Osteocyte (in vitro differentiated cells): ENCODE measurements at regions not wholly inside any gene's neighbourhood (a gene's known extent, or its start where the extent isn't known, plus 50 kb on each side); places are given as distances from the start of the nearest gene placed in this dataset.
A peak's percentile ranks its signal among the peaks of the same experiment; 100 is the strongest.

Experiments used
- DNase-seq: peaks from one replicate; pipeline ENCODE4 v3.0.0; 2021; ENCODE audit warnings: mixed read lengths; ENCODE audit not compliant: unreplicated experiment; ENCODE audit errors: extremely low spot score
- H3K27ac Mint-ChIP-seq: one replicate; pipeline ENCODE4 v1.8.0; 2021; ENCODE audit warnings: mild to moderate bottlenecking, mixed read lengths; ENCODE audit not compliant: unreplicated experiment
- H3K27me3 Mint-ChIP-seq: one replicate; pipeline ENCODE4 v1.8.0; 2021; ENCODE audit warnings: mixed read lengths; ENCODE audit not compliant: unreplicated experiment
- H3K36me3 Mint-ChIP-seq: one replicate; pipeline ENCODE4 v1.8.0; 2021; ENCODE audit warnings: mixed read lengths; ENCODE audit not compliant: unreplicated experiment
- H3K4me1 Mint-ChIP-seq: one replicate; pipeline ENCODE4 v1.8.0; 2021; ENCODE audit warnings: mixed read lengths; ENCODE audit not compliant: unreplicated experiment
- H3K4me3 Mint-ChIP-seq: one replicate; pipeline ENCODE4 v1.8.0; 2021; ENCODE audit warnings: mild to moderate bottlenecking, moderate library complexity, mixed read lengths; ENCODE audit not compliant: unreplicated experiment
- H3K9me3 Mint-ChIP-seq: one replicate; pipeline ENCODE4 v1.8.0; 2021; ENCODE audit warnings: mixed read lengths; ENCODE audit not compliant: unreplicated experiment
- TF ChIP-seq, protein P1 (sequence below): fragments of 200-600 bp; sonication (generic); IDR thresholded peaks from 2 replicates; pipeline ENCODE4 v1.5.0; 2021; ENCODE audit warnings: antibody characterized with exemption, mild to moderate bottlenecking, moderate library complexity

DNA sequence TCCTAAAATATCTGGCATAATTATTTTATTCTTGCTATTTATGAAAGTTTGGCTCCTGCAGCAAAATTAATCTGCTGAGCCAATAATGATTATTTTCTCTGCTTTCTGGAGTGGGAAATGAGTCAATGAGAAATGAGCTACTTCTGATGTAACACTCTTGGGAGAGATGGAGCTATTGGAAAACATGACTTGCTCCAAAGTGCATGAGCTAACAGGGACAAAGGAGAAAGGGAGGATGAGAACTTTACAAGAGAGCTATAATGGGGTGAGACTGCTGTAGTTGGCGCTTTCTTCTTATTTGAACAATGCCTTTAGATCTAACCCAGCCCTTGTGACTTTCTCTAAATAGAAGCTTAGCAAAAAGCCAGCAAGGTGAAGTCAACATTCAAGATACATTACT is 615.1 kb downstream of the ANKRD50 start:
- TF ChIP-seq, protein P1, sequence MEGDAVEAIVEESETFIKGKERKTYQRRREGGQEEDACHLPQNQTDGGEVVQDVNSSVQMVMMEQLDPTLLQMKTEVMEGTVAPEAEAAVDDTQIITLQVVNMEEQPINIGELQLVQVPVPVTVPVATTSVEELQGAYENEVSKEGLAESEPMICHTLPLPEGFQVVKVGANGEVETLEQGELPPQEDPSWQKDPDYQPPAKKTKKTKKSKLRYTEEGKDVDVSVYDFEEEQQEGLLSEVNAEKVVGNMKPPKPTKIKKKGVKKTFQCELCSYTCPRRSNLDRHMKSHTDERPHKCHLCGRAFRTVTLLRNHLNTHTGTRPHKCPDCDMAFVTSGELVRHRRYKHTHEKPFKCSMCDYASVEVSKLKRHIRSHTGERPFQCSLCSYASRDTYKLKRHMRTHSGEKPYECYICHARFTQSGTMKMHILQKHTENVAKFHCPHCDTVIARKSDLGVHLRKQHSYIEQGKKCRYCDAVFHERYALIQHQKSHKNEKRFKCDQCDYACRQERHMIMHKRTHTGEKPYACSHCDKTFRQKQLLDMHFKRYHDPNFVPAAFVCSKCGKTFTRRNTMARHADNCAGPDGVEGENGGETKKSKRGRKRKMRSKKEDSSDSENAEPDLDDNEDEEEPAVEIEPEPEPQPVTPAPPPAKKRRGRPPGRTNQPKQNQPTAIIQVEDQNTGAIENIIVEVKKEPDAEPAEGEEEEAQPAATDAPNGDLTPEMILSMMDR, result no peak
- no peak for DNase-seq

DNA sequence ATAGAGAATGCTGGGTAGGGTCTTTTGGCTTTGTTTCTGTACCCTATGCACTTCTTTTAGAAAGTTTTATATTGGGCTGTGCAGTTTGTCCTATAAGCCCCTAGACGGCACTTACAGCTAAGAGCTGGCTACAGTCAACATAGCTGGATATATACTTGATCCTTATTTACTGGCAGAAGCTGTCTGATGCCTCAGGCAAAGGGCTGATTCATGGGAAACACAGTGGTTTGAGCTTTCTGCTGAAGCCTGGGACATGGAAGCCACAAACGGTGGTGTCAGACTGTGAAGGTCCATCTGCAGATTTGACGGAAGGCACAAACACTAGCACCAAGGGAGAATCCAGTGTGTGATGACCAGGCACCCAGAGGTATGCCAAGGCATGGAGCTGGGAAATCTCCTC is 608.4 kb downstream of the ANKRD50 start:
- DNase-seq, result no peak
- Mint-ChIP-seq H3K27ac (no peak overlapping the region), H3K4me1 (no peaks in the 10 kb centered on the region), H3K4me3 (no peak overlapping the region), H3K36me3 (peaks cover 8% of the 10 kb centered on the region), H3K9me3 (peaks cover 24% of the 10 kb centered on the region), H3K27me3 (no peaks in the 10 kb centered on the region)
- TF ChIP-seq, protein P1, result no peak

More for the DNA sequence above, 615.1 kb downstream of the ANKRD50 start:
- Mint-ChIP-seq H3K4me1 (no peaks in the 10 kb centered on the region), H3K9me3 (peaks cover 25% of the 10 kb centered on the region), H3K27me3 (no peaks in the 10 kb centered on the region), H3K4me3 (no peak overlapping the region), H3K27ac (no peak overlapping the region), H3K36me3 (no peaks in the 10 kb centered on the region)

GRCh38 chr4:124104628-124105027 is 607.9 kb downstream of the ANKRD50 start:
- no peaks in the 10 kb centered on the region for H3K27me3 Mint-ChIP-seq
- H3K9me3 Mint-ChIP-seq, result peaks cover 24% of the 10 kb centered on the region
- H3K27ac Mint-ChIP-seq, result no peak overlapping the region

DNA sequence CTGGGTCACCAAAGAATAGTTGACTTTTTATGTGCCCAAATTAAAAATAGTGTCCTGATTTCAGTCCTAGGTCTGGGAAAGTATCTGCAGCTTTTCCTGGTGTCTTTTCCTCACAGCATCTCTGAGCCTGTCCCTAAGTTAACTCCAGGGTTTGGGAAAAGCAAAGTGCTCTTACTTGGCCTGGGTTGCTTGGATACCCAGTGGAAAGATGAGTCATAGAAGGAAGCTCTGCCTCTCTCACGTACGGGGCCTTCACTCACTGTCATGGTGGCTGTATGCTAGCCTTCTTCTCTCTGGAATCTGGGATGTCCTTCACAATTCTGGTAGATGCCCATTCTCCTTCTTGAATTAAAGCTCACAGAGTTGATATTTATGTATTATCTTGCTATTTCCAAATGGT is 607.3 kb downstream of the ANKRD50 start:
- Mint-ChIP-seq H3K4me1 (no peaks in the 10 kb centered on the region), H3K27me3 (no peaks in the 10 kb centered on the region), H3K4me3 (no peak overlapping the region), H3K27ac (no peak overlapping the region), H3K36me3 (peaks cover 8% of the 10 kb centered on the region), H3K9me3 (peaks cover 24% of the 10 kb centered on the region)
- DNase-seq, result no peak
- TF ChIP-seq, protein P1, result no peak

More at GRCh38 chr4:124104628-124105027, 607.9 kb downstream of the ANKRD50 start:
- H3K4me3 Mint-ChIP-seq, result no peak overlapping the region
- peaks cover 8% of the 10 kb centered on the region for H3K36me3 Mint-ChIP-seq
- DNase-seq, result no peak
- TF ChIP-seq, protein P1, result no peak
- no peaks in the 10 kb centered on the region for H3K4me1 Mint-ChIP-seq

- H3K27me3 Mint-ChIP-seq, result no peaks in the 10 kb centered on the region
- peaks cover 4% of the 10 kb centered on the region for H3K9me3 Mint-ChIP-seq
- H3K4me3 Mint-ChIP-seq, result no peak overlapping the region
- peaks cover 2% of the 10 kb centered on the region for H3K36me3 Mint-ChIP-seq
- H3K27ac Mint-ChIP-seq, result peak overlapping the region; percentile 0
- DNase-seq, result no peak
- H3K4me1 Mint-ChIP-seq, result peaks cover 21% of the 10 kb centered on the region
- TF ChIP-seq, protein P1, result no peak
Observed at GRCh38 chr4:124111411-124111810, 601.1 kb downstream of the ANKRD50 start.
